AG10803 (cell line): ENCODE measurements at regions not wholly inside any gene's neighbourhood (a gene's known extent, or its start where the extent isn't known, plus 50 kb on each side); places are given as distances from the start of the nearest gene placed in this dataset.
"Not testable (repeated sequence)": the region's sequence is repeated elsewhere in the genome, so short reads cannot be mapped to it uniquely, and the experiment has no call there.

Source experiments
- DNase-seq: peaks from one replicate; pipeline ENCODE4 v3.0.0; 2010; ENCODE audit warnings: low read depth
- H3K4me3 ChIP-seq: 2 replicates; pipeline ENCODE4 v1.5.1; 2011; ENCODE audit warnings: mild to moderate bottlenecking, low read length, control low read depth
- TF ChIP-seq, protein P1 (sequence below): conservative IDR thresholded peaks from 2 replicates; pipeline ENCODE4 v1.5.1; 2011; ENCODE audit warnings: mild to moderate bottlenecking, low read length, control low read depth, inconsistent platforms

DNA sequence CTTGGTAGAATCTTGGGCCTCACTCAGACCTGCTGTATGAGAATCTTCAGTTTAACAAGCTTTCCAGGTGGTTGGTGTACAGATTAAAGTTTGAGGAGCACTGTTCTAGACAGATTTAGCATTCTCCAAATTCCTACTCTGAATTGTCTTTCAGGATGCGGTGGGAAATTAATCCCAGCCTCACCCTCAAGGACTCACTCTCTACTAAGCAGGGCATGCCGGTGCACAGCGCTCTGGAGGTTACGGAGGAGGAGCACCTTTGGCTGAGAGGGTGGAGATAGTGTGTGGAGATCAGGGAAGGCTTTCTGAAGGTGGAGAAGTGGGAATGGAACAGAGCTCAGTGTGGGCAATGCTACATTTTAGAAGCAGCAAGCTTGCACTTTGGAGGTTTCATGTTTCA, 359.2 kb downstream of the LRATD1 start:
- TF ChIP-seq, protein P1, sequence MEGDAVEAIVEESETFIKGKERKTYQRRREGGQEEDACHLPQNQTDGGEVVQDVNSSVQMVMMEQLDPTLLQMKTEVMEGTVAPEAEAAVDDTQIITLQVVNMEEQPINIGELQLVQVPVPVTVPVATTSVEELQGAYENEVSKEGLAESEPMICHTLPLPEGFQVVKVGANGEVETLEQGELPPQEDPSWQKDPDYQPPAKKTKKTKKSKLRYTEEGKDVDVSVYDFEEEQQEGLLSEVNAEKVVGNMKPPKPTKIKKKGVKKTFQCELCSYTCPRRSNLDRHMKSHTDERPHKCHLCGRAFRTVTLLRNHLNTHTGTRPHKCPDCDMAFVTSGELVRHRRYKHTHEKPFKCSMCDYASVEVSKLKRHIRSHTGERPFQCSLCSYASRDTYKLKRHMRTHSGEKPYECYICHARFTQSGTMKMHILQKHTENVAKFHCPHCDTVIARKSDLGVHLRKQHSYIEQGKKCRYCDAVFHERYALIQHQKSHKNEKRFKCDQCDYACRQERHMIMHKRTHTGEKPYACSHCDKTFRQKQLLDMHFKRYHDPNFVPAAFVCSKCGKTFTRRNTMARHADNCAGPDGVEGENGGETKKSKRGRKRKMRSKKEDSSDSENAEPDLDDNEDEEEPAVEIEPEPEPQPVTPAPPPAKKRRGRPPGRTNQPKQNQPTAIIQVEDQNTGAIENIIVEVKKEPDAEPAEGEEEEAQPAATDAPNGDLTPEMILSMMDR = no peak
- H3K4me3 ChIP-seq = no peak overlapping the region
- DNase-seq = no peak

DNA sequence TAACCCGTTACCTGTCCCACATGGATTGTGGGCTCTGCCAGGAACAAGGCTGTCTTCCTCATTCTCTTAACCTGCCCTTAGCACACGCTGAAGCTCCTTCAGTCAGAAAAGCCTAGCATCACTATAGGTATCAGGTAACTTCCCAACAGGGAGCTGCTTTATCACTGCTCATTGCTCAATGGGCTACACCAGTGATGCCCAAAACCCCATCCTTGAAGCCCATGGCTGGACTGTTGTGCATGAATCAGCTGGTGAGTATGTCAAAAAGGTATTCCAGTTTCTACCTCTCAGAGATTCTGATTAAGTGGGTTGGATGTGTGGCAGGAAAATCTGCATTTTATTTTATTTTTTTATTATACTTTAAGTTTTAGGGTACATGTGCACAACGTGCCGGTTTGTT, 362.2 kb downstream of the LRATD1 start:
- DNase-seq = no peak
- TF ChIP-seq, protein P1 = no peak
- H3K4me3 ChIP-seq = no peak overlapping the region

DNA sequence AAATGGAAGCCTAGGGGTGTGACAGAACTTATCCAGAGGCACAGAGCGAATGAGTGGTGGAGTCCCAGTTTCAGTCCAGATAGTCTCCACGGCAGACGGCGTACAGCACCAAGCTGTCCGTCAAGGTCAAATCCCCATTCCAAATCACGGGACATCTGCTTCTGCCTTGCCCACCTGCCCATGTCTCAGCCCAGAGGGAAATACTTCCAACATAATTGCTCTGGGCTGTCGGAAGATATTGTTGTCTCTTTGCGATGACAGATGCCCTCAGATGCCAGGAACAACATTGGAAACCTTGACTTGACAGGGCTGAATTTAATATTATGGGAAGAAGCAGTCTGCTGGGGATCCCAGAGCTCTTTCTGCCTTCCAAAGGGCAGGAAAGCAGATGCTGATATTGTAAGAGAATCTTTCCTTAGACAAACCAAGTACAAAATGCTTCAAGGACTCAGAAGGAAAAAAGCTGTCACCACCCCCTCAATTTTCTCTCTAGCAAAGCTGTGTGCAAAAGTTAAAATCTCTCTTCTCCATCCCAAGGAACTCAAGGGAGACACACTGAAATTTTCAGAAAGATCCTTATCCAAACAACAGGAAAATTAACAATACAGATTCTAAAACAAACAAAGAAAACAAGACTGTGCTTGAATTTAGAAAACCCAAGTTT, 364.0 kb downstream of the LRATD1 start:
- TF ChIP-seq, protein P1 = no peak
- no peak for DNase-seq
- no peak overlapping the region for H3K4me3 ChIP-seq

DNA sequence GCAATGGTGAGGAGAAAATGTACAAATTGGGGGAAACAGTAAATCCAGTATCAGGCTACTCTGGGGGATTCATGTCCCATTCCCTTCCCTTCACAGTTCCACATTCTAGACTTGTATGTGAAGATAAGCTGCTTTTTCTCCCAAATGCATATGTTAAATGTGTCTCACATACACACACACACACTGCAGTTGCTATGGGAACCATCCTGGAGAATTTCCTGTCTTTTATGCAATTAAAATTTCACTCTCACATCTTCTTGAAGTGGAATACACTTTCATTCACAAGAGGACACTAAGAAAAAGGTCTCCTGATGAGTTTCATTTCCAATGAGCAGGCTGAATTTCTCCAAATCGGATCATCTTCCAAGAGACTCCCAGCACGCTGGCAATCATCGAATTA, 366.0 kb downstream of the LRATD1 start:
- TF ChIP-seq, protein P1 = no peak
- no peak overlapping the region for H3K4me3 ChIP-seq
- DNase-seq = no peak

DNA sequence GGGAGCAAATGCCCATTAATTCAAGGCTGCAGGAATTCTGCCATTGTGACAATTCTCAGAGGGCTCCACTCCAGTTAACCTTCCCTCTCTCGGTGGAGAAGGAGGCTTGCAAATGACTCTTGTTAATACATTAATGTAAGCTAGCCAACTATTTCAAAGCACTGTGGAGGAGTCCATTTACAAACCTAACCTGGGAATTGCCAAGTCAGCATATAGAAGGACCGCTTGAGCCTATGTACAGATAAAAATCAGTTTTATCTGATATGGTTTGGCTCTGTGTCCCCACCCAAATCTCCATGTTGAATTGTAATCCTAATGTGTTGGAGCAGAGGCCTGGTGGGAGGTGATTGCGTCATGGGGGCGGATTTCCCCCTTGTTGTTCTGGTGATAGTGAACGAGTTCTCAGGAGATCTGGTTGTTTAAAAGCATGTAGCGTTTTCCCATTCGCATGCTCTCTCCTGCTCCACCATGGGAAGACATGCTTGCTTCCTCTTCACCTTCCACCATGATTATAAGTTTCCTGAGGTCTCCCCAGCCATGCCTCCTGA, 366.7 kb downstream of the LRATD1 start:
- H3K4me3 ChIP-seq = no peak overlapping the region
- TF ChIP-seq, protein P1 = no peak
- no peak for DNase-seq

DNA sequence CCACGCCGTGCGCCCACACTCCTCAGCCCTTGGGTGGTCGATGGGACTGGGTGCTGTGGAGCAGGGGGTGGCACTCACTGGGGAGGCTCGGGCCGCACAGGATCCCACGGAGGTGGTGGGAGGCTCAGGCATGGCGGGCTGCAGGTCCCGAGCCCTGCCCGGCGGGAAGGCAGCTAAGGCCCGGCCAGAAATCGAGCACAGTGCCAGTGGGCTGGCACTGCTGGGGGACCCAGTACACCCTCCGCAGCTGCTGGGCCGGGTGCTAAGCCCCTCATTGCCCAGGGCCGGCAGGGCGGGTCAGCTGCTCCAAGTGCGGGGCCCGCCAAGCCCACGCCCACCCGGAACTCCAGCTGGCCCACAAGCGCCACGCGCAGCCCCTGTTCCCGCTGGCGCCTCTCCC, 370.0 kb downstream of the LRATD1 start:
- not testable (repeated sequence) for H3K4me3 ChIP-seq, DNase-seq

DNA sequence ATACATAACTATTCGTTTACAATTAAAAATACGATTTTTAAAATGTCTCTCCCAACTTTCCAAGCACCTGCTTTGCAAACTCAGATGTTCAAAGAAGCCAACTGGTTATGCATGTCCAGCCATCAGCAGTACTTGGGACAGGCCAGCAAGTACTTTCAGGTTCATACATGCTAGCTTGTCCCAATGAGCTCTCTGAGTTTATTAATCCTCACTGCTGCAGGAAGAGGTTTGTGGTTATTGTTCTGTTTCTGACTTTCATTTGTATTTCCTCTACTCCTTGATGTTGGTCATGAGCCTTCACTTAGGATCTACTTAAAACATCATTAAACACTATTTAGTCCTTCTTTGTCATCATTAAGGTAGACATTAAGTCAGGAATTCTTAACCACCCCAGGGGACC, 374.1 kb downstream of the LRATD1 start:
- TF ChIP-seq, protein P1 = no peak
- H3K4me3 ChIP-seq = no peak overlapping the region
- DNase-seq = no peak
